GM19035 (cell line): ENCODE measurements at regions not wholly inside any gene's neighbourhood (a gene's known extent, or its start where the extent isn't known, plus 50 kb on each side); places are given as distances from the start of the nearest gene placed in this dataset.
A peak's percentile ranks its signal among the peaks of the same experiment; 100 is the strongest.

Experiments used
- ATAC-seq: cut with Tn5 transposase; IDR thresholded peaks from one replicate; pipeline ENCODE4 v1.9.1; 2021; ENCODE audit not compliant: unreplicated experiment

GRCh38 chr18:11553098-11553940 lies 56.1 kb upstream of the SLC35G4 start:
- ATAC-seq, result peak; percentile 78

GRCh38 chr18:11548916-11549551 lies 60.4 kb upstream of the SLC35G4 start:
- no peak for ATAC-seq

GRCh38 chr18:11548396-11548795 lies 61.0 kb upstream of the SLC35G4 start:
- ATAC-seq, result no peak

GRCh38 chr18:11544060-11544633 lies 65.2 kb upstream of the SLC35G4 start:
- no peak for ATAC-seq

- ATAC-seq, result no peak
Observed at GRCh38 chr18:11541179-11541578, 68.2 kb upstream of the SLC35G4 start.

- no peak for ATAC-seq
Observed at GRCh38 chr18:11533942-11534496, 75.4 kb upstream of the SLC35G4 start.

DNA sequence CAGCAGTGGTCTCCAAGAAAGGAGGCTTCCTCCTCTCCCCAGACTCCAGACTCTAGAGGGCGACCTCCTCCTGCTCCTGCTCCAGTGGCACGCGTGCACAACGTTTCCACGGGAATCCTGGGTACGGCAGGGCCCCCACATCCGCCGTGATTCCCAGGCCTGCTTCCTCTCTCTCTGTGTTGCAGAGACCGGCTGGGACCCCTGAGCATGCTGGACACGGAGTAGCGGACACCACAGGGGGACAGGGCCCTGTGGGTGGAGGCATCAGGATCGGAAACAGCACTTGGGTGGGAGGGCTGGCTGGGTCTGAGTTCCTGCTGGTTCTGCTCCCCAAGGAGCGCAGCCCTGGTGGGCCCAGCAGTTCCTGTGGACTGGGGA lies 75.9 kb upstream of the SLC35G4 start:
- ATAC-seq, result no peak

DNA sequence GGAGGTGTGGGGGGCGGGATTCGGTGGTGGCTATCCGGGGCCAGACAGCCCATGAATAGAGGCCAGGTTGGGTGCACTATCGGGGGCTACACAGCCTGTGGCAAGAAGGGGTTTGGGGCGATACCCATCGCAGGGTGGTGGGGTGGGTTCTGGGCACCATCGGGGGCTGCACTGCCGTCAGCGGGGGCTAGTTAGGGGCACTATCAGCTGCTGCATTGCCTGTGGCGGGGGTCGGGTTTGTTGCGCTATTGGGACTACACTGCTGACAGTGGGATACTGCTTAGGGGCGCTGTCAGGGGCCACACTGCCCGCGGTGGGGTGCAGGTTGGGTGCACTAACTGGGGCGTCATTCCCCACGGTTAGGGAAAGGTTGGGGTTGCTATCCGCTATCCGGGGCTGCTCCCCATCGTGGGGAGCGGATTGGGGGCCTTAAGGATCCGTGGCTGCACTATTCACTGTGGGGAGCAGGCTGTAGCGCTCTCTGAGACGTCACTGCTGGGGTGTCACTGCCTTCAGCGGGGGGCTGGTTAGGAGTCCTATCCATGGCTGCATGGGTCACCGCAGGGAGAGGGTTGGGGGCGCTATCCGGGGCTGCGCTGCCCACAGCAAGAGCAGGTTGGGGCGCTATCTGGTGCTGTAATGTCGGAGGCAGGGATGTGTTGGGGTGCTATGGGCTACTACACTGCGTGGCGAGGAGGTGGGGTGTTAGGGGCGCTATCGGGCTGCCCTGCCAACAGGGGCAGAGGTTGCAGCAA lies 76.5 kb upstream of the SLC35G4 start:
- ATAC-seq, result no peak

- no peak for ATAC-seq
Observed at GRCh38 chr18:11529081-11529480, 80.3 kb upstream of the SLC35G4 start.

DNA sequence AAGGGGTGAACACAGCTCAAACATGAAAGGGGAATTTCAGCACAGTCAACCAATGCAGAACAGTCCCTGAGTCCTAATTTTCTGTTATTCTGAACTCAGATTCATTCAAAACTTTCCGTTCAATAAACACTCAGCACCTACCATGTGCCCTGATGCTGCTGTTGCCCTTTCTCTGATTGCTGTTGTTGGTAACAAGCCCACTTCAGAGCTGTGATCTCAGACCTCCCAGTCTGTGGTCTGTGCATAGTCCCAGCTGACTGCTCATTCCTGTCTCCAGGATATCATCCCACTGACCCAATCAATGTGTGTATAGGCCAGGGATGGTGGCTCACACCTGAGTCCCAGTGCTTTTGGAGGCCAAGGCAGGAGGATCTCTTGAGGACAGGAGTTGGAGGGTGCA lies 82.7 kb upstream of the SLC35G4 start:
- ATAC-seq, result no peak

- ATAC-seq, result no peak
Observed at GRCh38 chr18:11523804-11524203, 85.6 kb upstream of the SLC35G4 start.

DNA sequence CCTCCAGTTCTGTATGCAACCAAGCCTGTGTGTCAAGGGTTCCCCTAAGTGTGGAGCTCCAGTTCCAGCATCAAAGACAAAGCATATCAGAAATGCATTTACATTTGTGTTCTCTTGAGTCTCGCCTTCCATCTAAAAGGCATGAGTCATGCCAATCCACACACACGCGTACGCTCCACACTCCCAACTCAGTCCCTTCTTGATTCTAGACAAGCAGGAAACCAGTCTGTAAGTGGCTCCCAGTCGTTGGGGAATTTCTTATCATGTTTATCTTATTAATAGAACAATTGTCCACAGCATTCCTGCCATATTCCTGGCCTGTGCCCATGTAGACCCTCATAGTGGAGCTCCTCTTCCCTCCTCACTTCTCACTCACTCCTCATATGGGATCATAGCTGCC lies 86.4 kb upstream of the SLC35G4 start:
- no peak for ATAC-seq

- no peak for ATAC-seq
Observed at GRCh38 chr18:11521853-11522252, 87.5 kb upstream of the SLC35G4 start.

DNA sequence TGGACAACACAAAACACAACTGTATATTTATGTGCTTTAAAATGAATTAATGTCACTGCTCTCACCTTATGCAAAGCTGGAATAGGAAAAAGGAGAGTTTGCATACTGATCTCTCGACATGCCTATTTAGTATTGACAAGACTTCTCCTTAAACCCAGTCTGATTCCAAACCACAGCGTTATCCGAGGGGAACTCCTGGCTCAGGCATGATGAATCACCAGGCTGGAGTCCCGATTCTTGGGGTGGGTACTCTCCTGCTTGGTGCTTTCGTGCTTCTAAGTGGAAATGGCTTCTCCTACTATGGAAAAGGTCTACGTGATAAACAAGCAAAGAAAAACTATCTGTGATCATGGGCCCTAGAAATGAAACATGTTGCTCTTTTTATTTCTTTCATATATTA lies 88.9 kb upstream of the SLC35G4 start:
- ATAC-seq, result no peak

GRCh38 chr18:11518788-11519685 lies 90.4 kb upstream of the SLC35G4 start:
- peak; percentile 90 for ATAC-seq

- ATAC-seq, result no peak
Observed at GRCh38 chr18:11517704-11518103, 91.7 kb upstream of the SLC35G4 start.

GRCh38 chr18:11516751-11517503 lies 92.5 kb upstream of the SLC35G4 start:
- ATAC-seq, result no peak

DNA sequence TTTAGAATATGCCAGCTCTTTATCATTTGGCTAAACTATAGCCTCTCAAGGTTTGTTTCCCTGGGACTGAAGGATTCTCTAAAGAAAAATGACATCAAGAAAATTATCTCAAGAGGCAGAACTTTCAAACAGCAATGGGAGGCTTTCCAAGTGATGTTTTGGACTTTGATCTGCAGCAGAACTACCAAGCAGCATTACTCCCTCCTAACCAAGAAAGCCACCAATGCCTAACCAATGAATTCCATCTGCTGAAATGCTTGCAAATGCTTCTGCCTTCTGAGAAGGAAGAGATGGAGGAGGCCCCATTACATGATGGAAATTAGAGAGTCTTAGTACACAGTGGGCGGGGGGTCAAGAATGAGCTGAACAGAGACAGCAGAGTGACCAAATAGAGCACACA lies 95.1 kb upstream of the SLC35G4 start:
- no peak for ATAC-seq
